Dendritic cell treated with granulocyte-macrophage colony-stimulating factor and Interleukin-4, amounts not matched to agents 40 ng/mL and 50 ng/mL, for 4 days (primary cell): ENCODE measurements at regions not wholly inside any gene's neighbourhood (a gene's known extent, or its start where the extent isn't known, plus 50 kb on each side); places are given as distances from the start of the nearest gene placed in this dataset.

ENCODE experiments used
- H3K27ac Mint-ChIP-seq: one replicate; pipeline ENCODE4 v1.8.0; 2022; ENCODE audit warnings: mild to moderate bottlenecking, mixed read lengths
- H3K27me3 Mint-ChIP-seq: one replicate; pipeline ENCODE4 v1.8.0; 2022; ENCODE audit warnings: mild to moderate bottlenecking, mixed read lengths
- H3K36me3 Mint-ChIP-seq: one replicate; pipeline ENCODE4 v1.8.0; 2022; ENCODE audit warnings: low read depth, mixed read lengths
- H3K4me1 Mint-ChIP-seq: one replicate; pipeline ENCODE4 v1.8.0; 2022; ENCODE audit warnings: low read depth, mixed read lengths
- H3K4me3 Mint-ChIP-seq: one replicate; pipeline ENCODE4 v1.8.0; 2022; ENCODE audit warnings: mild to moderate bottlenecking, moderate library complexity, mixed read lengths
- H3K9me3 Mint-ChIP-seq: one replicate; pipeline ENCODE4 v1.8.0; 2022; ENCODE audit warnings: mixed read lengths
- intact Hi-C: fragments of 100-400 bp; cut with micrococcal nuclease; formaldehyde crosslinking; loops from one replicate; pipeline ENCODE4 v1.15.0; 2022

DNA sequence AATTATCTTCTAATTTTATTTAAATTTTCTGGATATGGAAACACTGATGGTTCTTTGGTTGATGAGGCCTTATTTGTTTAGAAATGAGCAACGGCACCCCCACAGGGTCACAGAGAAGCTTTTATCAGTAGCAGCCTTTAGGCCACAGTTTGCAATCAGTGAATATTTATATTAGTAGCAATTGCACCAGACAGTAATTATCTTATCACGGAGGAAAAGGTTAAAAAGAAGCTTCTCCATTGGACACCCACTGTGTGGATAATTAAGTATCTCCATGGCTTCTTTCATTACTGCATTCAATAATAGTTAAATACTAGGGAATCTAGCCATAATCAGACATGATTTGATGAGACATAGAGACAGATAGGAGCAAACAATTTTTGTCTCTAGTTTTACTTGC, 2099.2 kb upstream of the PCDH20 start:
- H3K9me3 Mint-ChIP-seq = peaks cover 23% of the 10 kb centered on the region
- H3K4me3 Mint-ChIP-seq = no peak overlapping the region
- no peaks in the 10 kb centered on the region for H3K4me1 Mint-ChIP-seq
- no peaks in the 10 kb centered on the region for H3K36me3 Mint-ChIP-seq
- intact Hi-C loops = no loop called here
- no peak overlapping the region for H3K27ac Mint-ChIP-seq
- no peaks in the 10 kb centered on the region for H3K27me3 Mint-ChIP-seq

GRCh38 chr13:63512095-63512494, 2096.4 kb upstream of the PCDH20 start:
- H3K27ac Mint-ChIP-seq = no peak overlapping the region
- no peaks in the 10 kb centered on the region for H3K27me3 Mint-ChIP-seq
- H3K4me3 Mint-ChIP-seq = no peak overlapping the region
- intact Hi-C loops = no loop called here
- no peaks in the 10 kb centered on the region for H3K36me3 Mint-ChIP-seq
- no peaks in the 10 kb centered on the region for H3K4me1 Mint-ChIP-seq
- peaks cover 13% of the 10 kb centered on the region for H3K9me3 Mint-ChIP-seq

DNA sequence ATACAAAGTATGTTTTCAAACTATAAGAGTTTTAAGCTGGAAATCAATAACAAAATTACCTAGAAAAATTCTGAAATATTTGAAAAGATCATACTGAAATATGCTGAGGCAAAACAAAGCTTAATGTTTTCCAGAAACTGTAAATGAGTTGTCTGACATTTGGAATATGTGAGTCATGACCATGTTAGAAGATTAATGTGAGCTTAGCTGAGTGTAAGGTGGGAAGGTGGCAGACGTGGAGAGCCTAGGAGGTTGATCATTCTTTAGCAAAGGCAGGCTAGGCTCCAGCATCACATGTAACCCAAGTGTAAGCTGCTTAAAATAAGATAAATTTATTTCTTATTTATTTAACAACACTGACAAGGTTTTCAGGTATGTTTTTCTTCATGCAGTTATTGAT, 2086.1 kb upstream of the PCDH20 start:
- H3K4me3 Mint-ChIP-seq = no peak overlapping the region
- no peak overlapping the region for H3K27ac Mint-ChIP-seq
- no peaks in the 10 kb centered on the region for H3K36me3 Mint-ChIP-seq
- H3K9me3 Mint-ChIP-seq = peaks cover 20% of the 10 kb centered on the region
- no peaks in the 10 kb centered on the region for H3K4me1 Mint-ChIP-seq
- H3K27me3 Mint-ChIP-seq = no peaks in the 10 kb centered on the region
- intact Hi-C loops = no loop called here

- H3K4me3 Mint-ChIP-seq = no peak overlapping the region
- H3K27ac Mint-ChIP-seq = no peak overlapping the region
- no peaks in the 10 kb centered on the region for H3K4me1 Mint-ChIP-seq
- intact Hi-C loops = no loop called here
- H3K27me3 Mint-ChIP-seq = no peaks in the 10 kb centered on the region
- H3K36me3 Mint-ChIP-seq = no peaks in the 10 kb centered on the region
- peaks cover 20% of the 10 kb centered on the region for H3K9me3 Mint-ChIP-seq
These were observed 2082.0 kb upstream of the PCDH20 start for GRCh38 chr13:63497601-63498000.

- H3K9me3 Mint-ChIP-seq = peaks cover under 1% of the 10 kb centered on the region
- H3K36me3 Mint-ChIP-seq = no peaks in the 10 kb centered on the region
- H3K4me1 Mint-ChIP-seq = no peaks in the 10 kb centered on the region
- intact Hi-C loops = no loop called here
- H3K4me3 Mint-ChIP-seq = no peak overlapping the region
- H3K27ac Mint-ChIP-seq = no peak overlapping the region
- H3K27me3 Mint-ChIP-seq = no peaks in the 10 kb centered on the region
These were observed 2077.0 kb upstream of the PCDH20 start for GRCh38 chr13:63492604-63493003.

GRCh38 chr13:63490149-63490548, 2074.5 kb upstream of the PCDH20 start:
- Mint-ChIP-seq H3K27me3 (no peaks in the 10 kb centered on the region), H3K36me3 (no peaks in the 10 kb centered on the region), H3K4me1 (no peaks in the 10 kb centered on the region), H3K27ac (no peak overlapping the region), H3K4me3 (no peak overlapping the region), H3K9me3 (peaks cover 8% of the 10 kb centered on the region)
- intact Hi-C loops = no loop called here

- Mint-ChIP-seq H3K27ac (no peak overlapping the region), H3K4me1 (no peaks in the 10 kb centered on the region)
- intact Hi-C loops = no loop called here
These were observed 2065.7 kb upstream of the PCDH20 start for GRCh38 chr13:63481334-63481733.

DNA sequence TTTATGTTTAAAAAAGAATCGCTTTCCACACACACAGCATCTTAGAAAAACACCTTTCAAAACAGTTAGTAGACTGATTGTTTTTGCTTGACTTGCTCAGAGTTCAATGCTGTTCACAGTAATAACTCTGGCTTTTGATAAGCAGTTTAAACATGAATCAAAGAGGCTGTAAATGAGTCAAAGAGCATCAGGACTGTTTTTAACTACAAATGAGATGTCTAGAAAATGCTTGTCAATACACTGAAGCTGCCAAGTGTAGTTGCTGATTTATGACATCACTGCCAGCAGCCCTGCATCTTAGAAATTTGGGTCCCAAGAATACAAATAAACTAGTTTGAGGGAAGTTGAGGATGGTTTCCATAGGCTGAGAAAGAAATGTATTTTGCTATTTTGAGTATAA, 2057.1 kb upstream of the PCDH20 start:
- H3K27ac Mint-ChIP-seq = no peak overlapping the region
- intact Hi-C loops = no loop called here
- H3K4me3 Mint-ChIP-seq = no peak overlapping the region
- H3K27me3 Mint-ChIP-seq = no peaks in the 10 kb centered on the region
- H3K4me1 Mint-ChIP-seq = no peaks in the 10 kb centered on the region
- H3K9me3 Mint-ChIP-seq = peaks cover 31% of the 10 kb centered on the region
- H3K36me3 Mint-ChIP-seq = no peaks in the 10 kb centered on the region

More at GRCh38 chr13:63481334-63481733, 2065.7 kb upstream of the PCDH20 start:
- Mint-ChIP-seq H3K27me3 (no peaks in the 10 kb centered on the region), H3K9me3 (peaks cover 8% of the 10 kb centered on the region), H3K36me3 (no peaks in the 10 kb centered on the region), H3K4me3 (no peak overlapping the region)

GRCh38 chr13:63463782-63464610, 2048.3 kb upstream of the PCDH20 start:
- H3K4me3 Mint-ChIP-seq = no peak overlapping the region
- H3K27me3 Mint-ChIP-seq = no peaks in the 10 kb centered on the region
- peaks cover 19% of the 10 kb centered on the region for H3K9me3 Mint-ChIP-seq
- H3K36me3 Mint-ChIP-seq = no peaks in the 10 kb centered on the region
- no peaks in the 10 kb centered on the region for H3K4me1 Mint-ChIP-seq
- H3K27ac Mint-ChIP-seq = no peak overlapping the region
- intact Hi-C loops = no loop called here

DNA sequence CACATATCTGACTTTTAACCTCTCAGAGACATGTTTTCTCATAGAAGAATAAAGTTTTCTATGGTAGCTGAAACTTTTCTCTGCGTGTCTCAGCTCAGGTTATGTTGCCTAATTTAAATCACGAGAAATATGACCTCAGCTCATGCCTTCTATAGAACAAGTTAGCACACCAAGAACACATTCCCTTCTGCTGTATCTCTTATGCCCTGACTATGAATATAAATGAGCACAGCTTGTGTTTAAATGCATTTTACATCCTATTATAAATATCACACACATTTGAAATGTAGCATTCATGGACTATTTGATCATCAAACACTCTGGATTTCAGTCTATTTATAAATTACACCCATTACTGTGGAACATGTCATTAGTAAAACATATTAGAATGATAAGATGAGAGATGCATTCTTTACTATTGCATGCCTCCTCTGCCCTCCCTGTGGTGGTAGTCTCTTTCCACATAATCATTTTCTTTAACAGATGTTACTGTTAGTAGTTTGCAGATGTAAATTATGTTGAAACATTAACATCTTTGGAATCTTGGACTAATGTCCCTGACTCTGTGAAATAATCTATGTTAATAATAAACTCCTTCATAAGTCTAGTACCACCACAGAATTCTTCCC, 2044.9 kb upstream of the PCDH20 start:
- H3K27me3 Mint-ChIP-seq = no peaks in the 10 kb centered on the region

DNA sequence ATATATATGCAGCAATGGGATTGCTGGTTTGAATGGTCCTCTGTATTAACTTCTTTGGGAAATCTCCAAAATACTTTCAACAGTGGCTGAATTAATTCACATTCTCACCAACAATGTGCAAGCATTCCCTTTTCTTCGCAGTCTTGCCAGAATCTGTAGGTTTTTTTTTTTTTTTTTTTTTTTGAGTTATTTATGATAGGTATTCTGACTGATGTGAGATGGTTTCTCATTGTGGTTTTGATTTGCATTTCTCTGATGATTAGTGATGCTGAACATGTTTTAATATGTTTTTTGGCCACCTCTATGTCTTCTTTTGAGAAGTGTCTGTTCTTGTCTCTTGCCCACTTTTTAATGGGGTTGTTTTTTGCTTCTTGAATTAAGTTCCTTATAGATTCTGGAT, 2041.5 kb upstream of the PCDH20 start:
- H3K27me3 Mint-ChIP-seq = no peaks in the 10 kb centered on the region
- H3K9me3 Mint-ChIP-seq = peaks cover 10% of the 10 kb centered on the region
- H3K27ac Mint-ChIP-seq = no peak overlapping the region
- intact Hi-C loops = no loop called here
- no peaks in the 10 kb centered on the region for H3K36me3 Mint-ChIP-seq
- H3K4me3 Mint-ChIP-seq = no peak overlapping the region
- H3K4me1 Mint-ChIP-seq = no peaks in the 10 kb centered on the region

More for the DNA sequence above, 2044.9 kb upstream of the PCDH20 start:
- intact Hi-C loops = no loop called here
- H3K4me3 Mint-ChIP-seq = no peak overlapping the region
- H3K9me3 Mint-ChIP-seq = peaks cover 10% of the 10 kb centered on the region
- H3K4me1 Mint-ChIP-seq = no peaks in the 10 kb centered on the region
- H3K27ac Mint-ChIP-seq = no peak overlapping the region
- H3K36me3 Mint-ChIP-seq = no peaks in the 10 kb centered on the region

- H3K9me3 Mint-ChIP-seq = peaks cover 4% of the 10 kb centered on the region
- intact Hi-C loops = no loop called here
- H3K4me1 Mint-ChIP-seq = no peaks in the 10 kb centered on the region
- no peaks in the 10 kb centered on the region for H3K27me3 Mint-ChIP-seq
- H3K27ac Mint-ChIP-seq = no peak overlapping the region
- no peaks in the 10 kb centered on the region for H3K36me3 Mint-ChIP-seq
- no peak overlapping the region for H3K4me3 Mint-ChIP-seq
These were observed 2040.3 kb upstream of the PCDH20 start for GRCh38 chr13:63455938-63456337.

- intact Hi-C loops = no loop called here
- H3K9me3 Mint-ChIP-seq = peaks cover 9% of the 10 kb centered on the region
- no peak overlapping the region for H3K4me3 Mint-ChIP-seq
- no peaks in the 10 kb centered on the region for H3K36me3 Mint-ChIP-seq
- no peak overlapping the region for H3K27ac Mint-ChIP-seq
- no peaks in the 10 kb centered on the region for H3K4me1 Mint-ChIP-seq
- no peaks in the 10 kb centered on the region for H3K27me3 Mint-ChIP-seq
These were observed 2033.9 kb upstream of the PCDH20 start for GRCh38 chr13:63449550-63449949.

DNA sequence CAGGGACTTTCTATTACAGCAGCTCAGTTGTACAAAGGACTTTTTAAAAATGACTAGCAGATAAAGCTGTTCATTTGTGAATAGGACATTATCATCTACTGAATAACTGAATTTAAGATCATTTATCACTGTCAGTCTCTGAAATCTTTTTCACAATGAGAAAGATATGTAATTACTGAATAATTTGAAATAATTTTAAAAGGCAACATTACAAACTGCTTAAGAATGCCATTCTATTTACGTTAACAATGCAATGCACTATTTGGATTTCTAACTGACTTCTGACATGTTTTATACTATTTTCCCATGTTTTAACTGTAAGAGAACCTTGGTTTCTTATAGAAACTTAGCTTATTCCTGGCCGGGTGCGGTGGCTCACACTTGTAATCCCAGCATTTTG, 2033.0 kb upstream of the PCDH20 start:
- no peak overlapping the region for H3K4me3 Mint-ChIP-seq
- no peaks in the 10 kb centered on the region for H3K36me3 Mint-ChIP-seq
- no peaks in the 10 kb centered on the region for H3K4me1 Mint-ChIP-seq
- H3K27me3 Mint-ChIP-seq = no peaks in the 10 kb centered on the region
- H3K27ac Mint-ChIP-seq = no peak overlapping the region
- intact Hi-C loops = no loop called here
- H3K9me3 Mint-ChIP-seq = peaks cover 9% of the 10 kb centered on the region

DNA sequence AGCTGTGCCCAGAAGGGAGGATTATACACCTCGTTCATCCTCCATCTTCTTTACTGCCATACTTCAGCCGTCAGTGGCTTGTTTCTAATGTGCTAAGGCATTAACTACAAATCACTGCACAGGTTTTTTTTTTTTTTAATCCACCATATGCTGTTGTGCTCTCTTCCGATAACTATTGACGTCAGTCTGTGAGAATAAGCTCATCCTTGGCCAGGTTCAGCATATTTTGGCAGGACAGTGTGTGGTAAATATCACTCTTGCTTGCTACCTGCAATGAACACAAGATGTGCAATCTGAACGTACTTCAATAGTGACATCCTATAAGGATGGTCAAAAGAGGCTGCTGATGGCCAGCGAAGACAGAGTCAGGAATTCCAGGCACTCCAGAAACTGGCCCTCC, 2030.7 kb upstream of the PCDH20 start:
- no peaks in the 10 kb centered on the region for H3K36me3 Mint-ChIP-seq
- intact Hi-C loops = no loop called here
- H3K27ac Mint-ChIP-seq = no peak overlapping the region
- no peaks in the 10 kb centered on the region for H3K4me1 Mint-ChIP-seq
- H3K4me3 Mint-ChIP-seq = no peak overlapping the region
- peaks cover 9% of the 10 kb centered on the region for H3K9me3 Mint-ChIP-seq
- no peaks in the 10 kb centered on the region for H3K27me3 Mint-ChIP-seq
